GM12878 (cell line): ENCODE measurements at regions not wholly inside any gene's neighbourhood (a gene's known extent, or its start where the extent isn't known, plus 50 kb on each side); places are given as distances from the start of the nearest gene placed in this dataset.

Experiments
- ATAC-seq: fragments of 200-7000 bp; cut with Tn5 transposase; 3 replicates; pipeline ENCODE4 v1.9.1; 2020; ENCODE audit warnings: mild to moderate bottlenecking, moderate library complexity
- BruUV-seq: library from RNA; stranded (reverse); fragments of 400-500 nt; replicated peaks from 2 replicates; lab custom pipeline; 2021; lab: Mats Ljungman, UMichigan
- CTCF ChIA-PET: fragments of 300-600 bp; sonication (Branson Sonifier 250); formaldehyde crosslinking; extraction: SDS; loops from one replicate; lab custom pipeline; 2021; ENCODE audit warnings: inconsistent platforms; lab: Yijun Ruan, JAX
- POLR2A ChIA-PET: fragments of 350-600 bp; formaldehyde crosslinking; extraction: SDS; loops from one replicate; lab custom pipeline; 2021; ENCODE audit warnings: inconsistent platforms; lab: Charles Lee
- RAD21 ChIA-PET: fragments of 300-600 bp; sonication (Branson Sonifier 250); formaldehyde crosslinking; loops from one replicate; lab custom pipeline; 2023; ENCODE audit warnings: antibody characterized with exemption; ENCODE audit not compliant: unreplicated experiment; lab: Charles Lee
- SMC1A ChIA-PET: fragments of 300-600 bp; sonication (Branson Sonifier 250); formaldehyde crosslinking; loops from one replicate; lab custom pipeline; 2023; ENCODE audit not compliant: unreplicated experiment, uncharacterized antibody; lab: Charles Lee
- DNase-seq: peaks from one replicate; pipeline ENCODE4 v3.0.0-alpha.2; 2011; ENCODE audit warnings: low read depth, low spot score
- FAIRE-seq: peaks from 3 replicates; lab custom pipeline; 2011; peaks lifted over from hg19 to GRCh38; lab: Jason Lieb, UNC
- H2AFZ ChIP-seq: 2 replicates; pipeline ENCODE4 v1.6.0; 2011; ENCODE audit warnings: low read depth, low read length, control low read depth; ENCODE audit not compliant: control insufficient read depth
- H3K27ac ChIP-seq: 2 replicates; pipeline ENCODE4 v1.5.1; 2011; ENCODE audit warnings: control low read depth; ENCODE audit not compliant: control insufficient read depth, insufficient read depth
- H3K27me3 ChIP-seq, 2 experiments: replicated peaks in 1 of 2; 2 replicates each; pipeline versions ENCODE4 v1.6.0 to v1.6.1; 2011; ENCODE audit warnings: low read length in 1 of 2; ENCODE audit not compliant: control insufficient read depth in 2 of 2, insufficient read depth in 2 of 2
- H3K36me3 ChIP-seq, 2 experiments: 2 replicates each; pipeline ENCODE4 v1.5.1; 2011; ENCODE audit warnings: low read length in 1 of 2; ENCODE audit not compliant: control insufficient read depth in 2 of 2, insufficient read depth in 2 of 2
- H3K4me1 ChIP-seq: 2 replicates; pipeline ENCODE4 v1.6.1; 2011; ENCODE audit warnings: mild to moderate bottlenecking, low read length, moderate library complexity, mixed read lengths; ENCODE audit not compliant: control insufficient read depth, insufficient read depth
- H3K4me2 ChIP-seq: 2 replicates; pipeline ENCODE4 v1.6.0; 2011; ENCODE audit warnings: control low read depth; ENCODE audit not compliant: control insufficient read depth, insufficient read depth
- H3K4me3 ChIP-seq: fragments of 200-600 bp; sonication (generic); 2 replicates; pipeline ENCODE4 v1.5.1; 2016
- H3K79me2 ChIP-seq: 2 replicates; pipeline ENCODE4 v1.6.0; 2011; ENCODE audit warnings: low read length; ENCODE audit not compliant: control insufficient read depth, insufficient read depth
- H3K9ac ChIP-seq: 2 replicates; pipeline ENCODE4 v1.8.0; 2011; ENCODE audit warnings: low read length, control low read depth, mixed read lengths; ENCODE audit not compliant: control insufficient read depth, insufficient read depth
- H3K9me3 ChIP-seq: replicated peaks from 3 replicates; pipeline ENCODE4 v1.5.1; 2011; ENCODE audit warnings: mild to moderate bottlenecking, low read length; ENCODE audit not compliant: control insufficient read depth, insufficient read depth
- H4K20me1 ChIP-seq: 2 replicates; pipeline ENCODE4 v1.6.0; 2011; ENCODE audit not compliant: control insufficient read depth, insufficient read depth
- ATF3 ChIP-seq: IDR thresholded peaks from 2 replicates; pipeline ENCODE4 v1.6.1; 2011; ENCODE audit warnings: low read depth, mild to moderate bottlenecking, low read length, moderate library complexity, borderline replicate concordance; ENCODE audit errors: extremely low read depth
- CBX3 ChIP-seq: fragments of 200-600 bp; sonication (generic); IDR thresholded peaks from 2 replicates; pipeline ENCODE4 v1.6.1; 2016; ENCODE audit warnings: low read depth, borderline replicate concordance
- EGR1 ChIP-seq, 2 experiments: IDR thresholded peaks; 1 replicate in 1 of 2; 2 replicates in 1 of 2; pipeline ENCODE4 v1.6.1; 2011 to 2012; ENCODE audit warnings: low read depth in 2 of 2, low read length in 2 of 2, borderline replicate concordance in 1 of 2, mild to moderate bottlenecking in 1 of 2, moderate library complexity in 1 of 2
- ESRRA ChIP-seq: IDR thresholded peaks from 2 replicates; pipeline ENCODE4 v1.6.1; 2012; ENCODE audit warnings: mild to moderate bottlenecking, low read length, improper control_type of control experiment
- ETV6 ChIP-seq, 2 experiments: fragments of 450-650 bp in 1 of 2; IDR thresholded peaks in 1 of 2; conservative IDR thresholded peaks in 1 of 2; 2 replicates each; pipeline ENCODE4 v1.6.1; 2014; ENCODE audit warnings: antibody characterized with exemption in 1 of 2, borderline replicate concordance in 1 of 2, low read depth in 1 of 2, mild to moderate bottlenecking in 1 of 2, moderate library complexity in 1 of 2
- EZH2 ChIP-seq: IDR thresholded peaks from 2 replicates; pipeline ENCODE4 v1.6.1; 2012; ENCODE audit warnings: low read depth, mild to moderate bottlenecking, control low read depth, inconsistent platforms, low read length, borderline replicate concordance; ENCODE audit not compliant: control insufficient read depth
- FOXM1 ChIP-seq: IDR thresholded peaks from 2 replicates; pipeline ENCODE4 v1.6.1; 2012; ENCODE audit warnings: low read depth, mild to moderate bottlenecking, inconsistent platforms, low read length, moderate library complexity
- HDGF ChIP-seq: fragments of 450-650 bp; IDR thresholded peaks from 2 replicates; pipeline ENCODE4 v1.6.1; 2016; ENCODE audit warnings: antibody characterized with exemption
- NR2C1 ChIP-seq: fragments of 450-650 bp; IDR thresholded peaks from 2 replicates; pipeline ENCODE4 v1.6.1; 2017; ENCODE audit warnings: antibody characterized with exemption, mild to moderate bottlenecking, moderate library complexity
- NR2F1 ChIP-seq: fragments of 450-650 bp; conservative IDR thresholded peaks from 2 replicates; pipeline ENCODE4 v1.6.1; 2017; ENCODE audit warnings: mild to moderate bottlenecking
- POU2F2 ChIP-seq: IDR thresholded peaks from 3 replicates; pipeline ENCODE4 v1.6.1; 2011; ENCODE audit warnings: low read depth, mild to moderate bottlenecking, low read length, borderline replicate concordance
- REST ChIP-seq: IDR thresholded peaks from 2 replicates; pipeline ENCODE4 v1.6.1; 2012; ENCODE audit warnings: mild to moderate bottlenecking, low read depth, low read length
- STAT3 ChIP-seq: IDR thresholded peaks from 2 replicates; pipeline ENCODE4 v1.6.1; 2011; ENCODE audit warnings: low read depth, low read length, improper control_type of control experiment
- TARDBP ChIP-seq: IDR thresholded peaks from 2 replicates; pipeline ENCODE4 v1.6.1; 2016; ENCODE audit warnings: borderline replicate concordance
- ZNF384 ChIP-seq: IDR thresholded peaks from 2 replicates; pipeline ENCODE4 v1.6.1; 2012; ENCODE audit warnings: low read depth, mild to moderate bottlenecking, low read length, improper control_type of control experiment, borderline replicate concordance
- WGBS: methylation state at CpG from one replicate; pipeline ENCODE4 v1.1.6; 2016; ENCODE audit warnings: low lambda C conversion rate; ENCODE audit not compliant: insufficient replicate concordance, insufficient coverage; ENCODE audit errors: missing lambda C conversion rate; 5-methylcytosine and 5-hydroxymethylcytosine counted together
- in situ Hi-C: fragments of 300-500 bp; cut with MboI; formaldehyde crosslinking; loops from 9 replicates; pipeline ENCODE4 v1.14.3; 2018; ENCODE audit warnings: mixed read lengths
- intact Hi-C: fragments of 100-400 bp; cut with micrococcal nuclease; formaldehyde crosslinking; loops from one replicate; pipeline ENCODE4 v1.14.2; 2022; ENCODE audit not compliant: unreplicated experiment

DNA sequence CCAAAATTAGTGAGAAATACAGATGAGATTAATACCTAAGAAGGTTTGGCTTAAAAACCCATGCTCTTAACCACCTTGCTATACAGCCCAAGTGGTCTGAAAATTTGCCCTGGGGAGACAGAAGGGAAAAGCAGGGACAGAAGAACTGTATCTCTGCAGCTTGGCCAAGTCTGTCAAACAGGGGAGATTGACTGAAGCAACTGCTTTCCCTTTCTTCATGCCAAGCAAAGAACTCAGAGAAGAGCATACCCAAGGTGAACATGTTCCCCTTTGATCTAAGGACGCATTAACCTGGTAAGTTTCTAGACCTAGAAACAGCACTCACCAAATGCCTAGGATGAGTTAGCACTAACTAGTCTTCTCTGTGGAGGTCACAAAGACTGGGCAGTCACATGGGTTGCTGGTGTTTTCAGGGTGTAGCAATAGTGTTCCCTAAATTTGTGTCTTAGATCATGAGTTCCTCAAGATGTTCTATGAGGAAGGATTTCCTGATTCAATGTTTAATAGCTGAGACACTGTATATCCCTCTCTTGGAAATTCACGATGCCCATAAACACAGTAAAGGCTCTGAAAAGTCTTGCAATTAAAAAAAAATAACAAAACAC, 75.6 kb upstream of the GRAMD1B start:
- no peak for ATAC-seq
- Histone ChIP-seq H3K79me2 (peaks cover 12% of the 10 kb centered on the region), H3K27ac (no peak overlapping the region), H3K27me3 (no peaks in the 10 kb centered on the region), H4K20me1 (no peaks in the 10 kb centered on the region), H2AFZ (no peak overlapping the region), H3K9ac (no peak overlapping the region), H3K9me3 (no peaks in the 10 kb centered on the region; the same call in 2 of the 3 replicates), H3K4me1 (peaks cover 3% of the 10 kb centered on the region; the same call in 1 of the 2 replicates), H3K36me3 (no peaks in the 10 kb centered on the region), H3K4me3 (no peak overlapping the region), H3K4me2 (no peak overlapping the region)
- no peak for FAIRE-seq
- RAD21 ChIA-PET, result interaction anchor here (0.8 to 1.4 kb wide), 3 partner anchors 47 to 107 kb away, joined by 3 to 5 read pairs (median 3); no protein-coding TSS in a partner anchor
- BruUV-seq, result no TSS peak
- intact Hi-C loops, result no loop called here
- in situ Hi-C loops, result no loop called here
- TF ChIP-seq ESRRA, result no peak
- no peak for TF ChIP-seq CBX3
- no peak for TF ChIP-seq TARDBP
- TF ChIP-seq NR2C1, result no peak
- no peak for TF ChIP-seq ETV6 (conservative IDR thresholded peaks at IDR 0.05 in 1 of 2, IDR thresholded peaks at IDR 0.05 in 1 of 2; ENCODE audit: borderline replicate concordance in 1 of 2, low read depth in 1 of 2)
- TF ChIP-seq EGR1 (IDR thresholded peaks at IDR 0.05; ENCODE audit: borderline replicate concordance in 1 of 2, low read depth in 2 of 2, low read length in 2 of 2), result no peak
- no peak for TF ChIP-seq HDGF
- TF ChIP-seq NR2F1, result no peak
- no peak for TF ChIP-seq STAT3
- TF ChIP-seq POU2F2, result no peak
- TF ChIP-seq ATF3, result no peak
- TF ChIP-seq EZH2, result no peak
- TF ChIP-seq FOXM1, result no peak
- no peak for TF ChIP-seq REST
- TF ChIP-seq ZNF384, result no peak
- no peak for DNase-seq
- WGBS, result 91% methylated on average over 2 of the region's 2 CpGs
- CTCF ChIA-PET, result interaction anchor here (0.8 to 1.1 kb wide), 4 partner anchors 27 to 124 kb away, joined by 3 to 4 read pairs (median 3); no protein-coding TSS in a partner anchor
- POLR2A ChIA-PET, result interaction anchor here (0.5 kb wide), 1 partner anchor 572 kb away, joined by 3 read pairs; no protein-coding TSS in a partner anchor
- SMC1A ChIA-PET, result interaction anchor here (0.7 to 2.1 kb wide), 7 partner anchors 8 to 120 kb away, joined by 3 to 9 read pairs (median 4); no protein-coding TSS in a partner anchor
